SU-DHL-6 (cell line): ENCODE measurements at regions not wholly inside any gene's neighbourhood (a gene's known extent, or its start where the extent isn't known, plus 50 kb on each side); places are given as distances from the start of the nearest gene placed in this dataset.

Experiments
- EZH2phosphoT487 ChIP-seq: fragments of 200-600 bp; sonication (generic), shearing (Covaris generic); conservative IDR thresholded peaks from 2 replicates; pipeline ENCODE4 v1.6.1; 2018; ENCODE audit warnings: mild to moderate bottlenecking, antibody characterized with exemption, low read length, moderate library complexity, mixed read lengths
- TF ChIP-seq, protein P1 (sequence below): fragments of 200-600 bp; sonication (generic); IDR thresholded peaks from one replicate; pipeline ENCODE4 v1.5.1; 2017; ENCODE audit warnings: antibody characterized with exemption, mild to moderate bottlenecking, low read length, moderate library complexity; ENCODE audit not compliant: insufficient read depth, poor library complexity, severe bottlenecking

GRCh38 chr6:95099410-95099809 is 477.9 kb upstream of the MANEA start:
- TF ChIP-seq, protein P1, sequence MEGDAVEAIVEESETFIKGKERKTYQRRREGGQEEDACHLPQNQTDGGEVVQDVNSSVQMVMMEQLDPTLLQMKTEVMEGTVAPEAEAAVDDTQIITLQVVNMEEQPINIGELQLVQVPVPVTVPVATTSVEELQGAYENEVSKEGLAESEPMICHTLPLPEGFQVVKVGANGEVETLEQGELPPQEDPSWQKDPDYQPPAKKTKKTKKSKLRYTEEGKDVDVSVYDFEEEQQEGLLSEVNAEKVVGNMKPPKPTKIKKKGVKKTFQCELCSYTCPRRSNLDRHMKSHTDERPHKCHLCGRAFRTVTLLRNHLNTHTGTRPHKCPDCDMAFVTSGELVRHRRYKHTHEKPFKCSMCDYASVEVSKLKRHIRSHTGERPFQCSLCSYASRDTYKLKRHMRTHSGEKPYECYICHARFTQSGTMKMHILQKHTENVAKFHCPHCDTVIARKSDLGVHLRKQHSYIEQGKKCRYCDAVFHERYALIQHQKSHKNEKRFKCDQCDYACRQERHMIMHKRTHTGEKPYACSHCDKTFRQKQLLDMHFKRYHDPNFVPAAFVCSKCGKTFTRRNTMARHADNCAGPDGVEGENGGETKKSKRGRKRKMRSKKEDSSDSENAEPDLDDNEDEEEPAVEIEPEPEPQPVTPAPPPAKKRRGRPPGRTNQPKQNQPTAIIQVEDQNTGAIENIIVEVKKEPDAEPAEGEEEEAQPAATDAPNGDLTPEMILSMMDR, result no peak
- no peak for TF ChIP-seq EZH2phosphoT487
